BE2C (cell line): ENCODE measurements at regions not wholly inside any gene's neighbourhood (a gene's known extent, or its start where the extent isn't known, plus 50 kb on each side); places are given as distances from the start of the nearest gene placed in this dataset.

Experiments
- DNase-seq: peaks from one replicate; pipeline ENCODE4 v3.0.0-alpha.2; 2020
- H3K27me3 ChIP-seq: fragments of 250-450 bp; sonication (Bioruptor Pico); 2 replicates; pipeline ENCODE4 v1.5.1; 2020; ENCODE audit warnings: mild to moderate bottlenecking
- H3K36me3 ChIP-seq: fragments of 250-450 bp; sonication (Bioruptor Pico); 2 replicates; pipeline ENCODE4 v1.5.1; 2020; ENCODE audit warnings: mild to moderate bottlenecking
- H3K4me1 ChIP-seq: fragments of 250-450 bp; sonication (Bioruptor Pico); 2 replicates; pipeline ENCODE4 v1.5.1; 2020
- H3K4me3 ChIP-seq: 2 replicates; pipeline ENCODE4 v1.5.1; 2011; ENCODE audit warnings: low read depth, low read length
- H3K9me3 ChIP-seq: fragments of 250-450 bp; sonication (Bioruptor Pico); 2 replicates; pipeline ENCODE4 v1.5.1; 2020
- TF ChIP-seq, protein P1 (sequence below): IDR thresholded peaks from 2 replicates; pipeline ENCODE4 v1.5.1; 2012; ENCODE audit warnings: mild to moderate bottlenecking, low read depth, low read length

DNA sequence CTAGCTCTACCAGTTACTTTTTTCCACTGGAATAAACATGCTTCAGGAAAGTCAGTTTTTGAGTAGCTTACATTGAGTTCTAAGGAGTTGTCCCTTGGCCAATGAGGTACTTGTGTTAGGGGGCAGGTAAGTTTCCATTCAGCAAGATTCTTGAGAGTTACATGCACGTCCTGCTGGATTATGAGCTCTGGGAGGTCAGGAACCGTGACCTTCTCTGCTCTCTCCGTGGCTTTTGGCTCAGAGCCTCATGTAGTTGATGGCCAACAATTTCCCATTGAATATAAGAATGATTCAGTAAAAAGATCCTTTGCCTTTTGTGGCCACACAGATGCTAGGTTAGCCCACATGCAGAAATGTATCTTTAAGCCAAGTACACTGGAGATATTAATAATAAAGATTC, 181.8 kb upstream of the RALGAPA2 start:
- H3K27me3 ChIP-seq = peaks cover 2% of the 10 kb centered on the region; the same call in 1 of the 2 replicates
- H3K9me3 ChIP-seq = no peaks in the 10 kb centered on the region
- no peak for DNase-seq
- no peaks in the 10 kb centered on the region for H3K36me3 ChIP-seq
- no peak overlapping the region for H3K4me3 ChIP-seq
- H3K4me1 ChIP-seq = no peaks in the 10 kb centered on the region
- TF ChIP-seq, protein P1, sequence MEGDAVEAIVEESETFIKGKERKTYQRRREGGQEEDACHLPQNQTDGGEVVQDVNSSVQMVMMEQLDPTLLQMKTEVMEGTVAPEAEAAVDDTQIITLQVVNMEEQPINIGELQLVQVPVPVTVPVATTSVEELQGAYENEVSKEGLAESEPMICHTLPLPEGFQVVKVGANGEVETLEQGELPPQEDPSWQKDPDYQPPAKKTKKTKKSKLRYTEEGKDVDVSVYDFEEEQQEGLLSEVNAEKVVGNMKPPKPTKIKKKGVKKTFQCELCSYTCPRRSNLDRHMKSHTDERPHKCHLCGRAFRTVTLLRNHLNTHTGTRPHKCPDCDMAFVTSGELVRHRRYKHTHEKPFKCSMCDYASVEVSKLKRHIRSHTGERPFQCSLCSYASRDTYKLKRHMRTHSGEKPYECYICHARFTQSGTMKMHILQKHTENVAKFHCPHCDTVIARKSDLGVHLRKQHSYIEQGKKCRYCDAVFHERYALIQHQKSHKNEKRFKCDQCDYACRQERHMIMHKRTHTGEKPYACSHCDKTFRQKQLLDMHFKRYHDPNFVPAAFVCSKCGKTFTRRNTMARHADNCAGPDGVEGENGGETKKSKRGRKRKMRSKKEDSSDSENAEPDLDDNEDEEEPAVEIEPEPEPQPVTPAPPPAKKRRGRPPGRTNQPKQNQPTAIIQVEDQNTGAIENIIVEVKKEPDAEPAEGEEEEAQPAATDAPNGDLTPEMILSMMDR = no peak

DNA sequence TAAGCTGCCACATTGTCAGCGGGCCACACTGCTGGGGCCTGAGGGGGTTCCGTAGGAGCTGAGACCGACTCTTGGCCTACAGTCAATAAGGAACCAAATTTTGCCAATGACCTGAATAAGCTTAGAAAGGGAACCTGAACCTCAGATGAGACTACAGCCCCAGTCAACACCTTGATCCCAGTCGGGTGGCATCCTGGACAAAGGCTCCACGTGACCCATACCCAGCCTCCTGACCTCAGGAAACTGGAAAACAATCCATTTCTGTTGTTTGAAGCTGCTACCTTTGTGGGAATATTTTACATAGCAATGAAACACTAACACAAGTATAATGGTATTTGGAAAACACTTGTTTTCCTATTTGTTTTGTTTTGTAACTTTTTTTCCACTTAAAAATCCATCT, 179.9 kb upstream of the RALGAPA2 start:
- no peak overlapping the region for H3K4me3 ChIP-seq
- DNase-seq = no peak
- no peaks in the 10 kb centered on the region for H3K9me3 ChIP-seq
- TF ChIP-seq, protein P1 = no peak
- H3K4me1 ChIP-seq = no peaks in the 10 kb centered on the region
- H3K27me3 ChIP-seq = peaks cover 2% of the 10 kb centered on the region
- no peaks in the 10 kb centered on the region for H3K36me3 ChIP-seq

DNA sequence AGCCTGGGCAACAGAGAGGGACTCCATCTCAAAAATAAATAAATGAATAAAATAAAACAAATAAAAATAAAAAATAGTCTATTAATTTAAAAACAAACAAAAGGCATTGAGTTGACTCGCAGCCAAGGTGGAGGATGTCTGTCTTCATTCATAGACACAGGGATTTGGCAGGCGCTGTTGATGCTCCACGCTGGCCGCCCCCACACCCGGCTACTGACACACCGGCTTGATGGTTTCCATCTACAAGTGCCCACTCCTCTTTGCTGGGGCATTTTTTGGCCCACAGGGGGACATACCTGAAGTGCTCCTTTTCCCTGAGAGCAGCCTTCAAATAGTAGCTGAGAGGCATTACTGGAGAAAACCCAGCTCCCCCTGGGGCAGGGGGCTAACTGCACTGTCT, 178.3 kb upstream of the RALGAPA2 start:
- TF ChIP-seq, protein P1 = no peak
- Histone ChIP-seq H3K9me3 (no peaks in the 10 kb centered on the region), H3K4me3 (no peak overlapping the region), H3K27me3 (no peaks in the 10 kb centered on the region; the same call in none of the 2 replicates), H3K4me1 (no peaks in the 10 kb centered on the region), H3K36me3 (no peaks in the 10 kb centered on the region)
- DNase-seq = no peak

DNA sequence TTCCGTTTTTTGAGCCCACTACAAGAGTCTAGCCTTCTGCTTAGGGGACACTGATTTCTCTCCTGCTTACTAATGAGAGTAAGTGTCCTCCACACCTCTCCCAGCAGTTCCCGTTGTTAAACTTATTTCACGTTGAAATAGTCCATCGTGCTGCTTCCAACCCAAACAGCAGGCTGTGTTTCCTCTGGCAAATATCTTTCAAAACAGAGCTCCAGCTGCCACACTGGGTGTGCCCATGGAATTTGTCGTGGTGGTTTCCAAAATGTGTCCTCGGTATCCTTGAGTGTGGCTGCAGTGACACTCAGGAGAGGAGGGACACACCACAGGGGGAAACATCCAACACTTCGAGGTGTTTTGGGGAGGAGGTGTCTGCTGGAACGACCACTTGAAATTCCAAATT, 176.5 kb upstream of the RALGAPA2 start:
- no peak overlapping the region for H3K4me3 ChIP-seq
- no peaks in the 10 kb centered on the region for H3K9me3 ChIP-seq
- no peaks in the 10 kb centered on the region; the same call in 1 of the 2 replicates for H3K27me3 ChIP-seq
- no peaks in the 10 kb centered on the region for H3K4me1 ChIP-seq
- no peaks in the 10 kb centered on the region for H3K36me3 ChIP-seq
- no peak for DNase-seq
- TF ChIP-seq, protein P1 = no peak

DNA sequence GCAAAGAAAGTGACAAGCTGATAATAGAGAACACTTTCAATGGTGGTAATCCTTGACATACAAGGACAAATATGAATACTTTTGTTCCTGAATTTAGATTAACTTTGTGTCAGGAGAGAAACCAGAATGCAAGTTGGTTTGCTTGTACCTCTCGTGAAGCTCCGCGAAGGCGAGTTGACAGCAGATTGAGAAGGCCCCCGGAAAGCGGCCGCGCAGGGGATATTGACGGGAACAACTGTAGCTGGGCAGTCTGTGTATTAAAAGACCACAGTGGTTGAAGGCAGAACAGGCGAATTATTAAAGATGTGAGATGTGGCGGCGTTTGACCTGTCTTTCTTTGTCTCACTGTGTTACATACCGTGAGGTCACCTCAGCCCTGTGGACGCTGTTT, 175.8 kb upstream of the RALGAPA2 start:
- no peak for DNase-seq
- TF ChIP-seq, protein P1 = no peak

GRCh38 chr20:20887593-20888265, 175.3 kb upstream of the RALGAPA2 start:
- no peak overlapping the region for H3K4me3 ChIP-seq

More for the DNA sequence above, 175.8 kb upstream of the RALGAPA2 start:
- Histone ChIP-seq H3K36me3 (no peaks in the 10 kb centered on the region), H3K4me3 (no peak overlapping the region), H3K27me3 (no peaks in the 10 kb centered on the region; the same call in 1 of the 2 replicates), H3K4me1 (no peaks in the 10 kb centered on the region), H3K9me3 (no peaks in the 10 kb centered on the region)

More at GRCh38 chr20:20887593-20888265, 175.3 kb upstream of the RALGAPA2 start:
- Histone ChIP-seq H3K4me1 (no peaks in the 10 kb centered on the region), H3K9me3 (no peaks in the 10 kb centered on the region), H3K27me3 (no peaks in the 10 kb centered on the region; the same call in 1 of the 2 replicates), H3K36me3 (no peaks in the 10 kb centered on the region)
- no peak for DNase-seq
- TF ChIP-seq, protein P1 = no peak
